Activated effector memory CD4-positive, alpha-beta T cell treated with Interleukin-2 at 50 U/mL for 16 hours (primary cell): ENCODE measurements at regions not wholly inside any gene's neighbourhood (a gene's known extent, or its start where the extent isn't known, plus 50 kb on each side); places are given as distances from the start of the nearest gene placed in this dataset.
"Not testable (repeated sequence)": the region's sequence is repeated elsewhere in the genome, so short reads cannot be mapped to it uniquely, and the experiment has no call there.

ENCODE experiments used
- DNase-seq: peaks from one replicate; pipeline ENCODE4 v3.0.0-alpha.2; 2020

GRCh38 chr10:33032654-33033151 lies 74.7 kb upstream of the ITGB1 start:
- DNase-seq: no peak

GRCh38 chr10:33031815-33032653 lies 74.0 kb upstream of the ITGB1 start:
- DNase-seq: no peak

- no peak for DNase-seq
Observed at GRCh38 chr10:33031171-33031570, 73.1 kb upstream of the ITGB1 start.

- DNase-seq: peak; percentile 33
Observed at GRCh38 chr10:33028515-33028914, 70.5 kb upstream of the ITGB1 start.

- no peak for DNase-seq
Observed at GRCh38 chr10:33027088-33027487, 69.1 kb upstream of the ITGB1 start.

GRCh38 chr10:33026422-33026821 lies 68.4 kb upstream of the ITGB1 start:
- DNase-seq: no peak

GRCh38 chr10:33025910-33026309 lies 67.9 kb upstream of the ITGB1 start:
- no peak for DNase-seq

- no peak for DNase-seq
Observed at GRCh38 chr10:33025039-33025438, 67.0 kb upstream of the ITGB1 start.

- no peak for DNase-seq
Observed at GRCh38 chr10:33022691-33023090, 64.7 kb upstream of the ITGB1 start.

GRCh38 chr10:33022090-33022489 lies 64.1 kb upstream of the ITGB1 start:
- DNase-seq: no peak

GRCh38 chr10:33016988-33017387 lies 59.0 kb upstream of the ITGB1 start:
- no peak for DNase-seq

- no peak for DNase-seq
Observed at GRCh38 chr10:33015761-33016547, 57.9 kb upstream of the ITGB1 start.

- not testable (repeated sequence) for DNase-seq
Observed at GRCh38 chr10:33013331-33013730, 55.3 kb upstream of the ITGB1 start.

- no peak for DNase-seq
Observed at GRCh38 chr10:33012306-33012705, 54.3 kb upstream of the ITGB1 start.

- DNase-seq: peak; percentile 44
Observed at GRCh38 chr10:33010132-33011037, 52.4 kb upstream of the ITGB1 start.

GRCh38 chr10:33009244-33010131 lies 51.5 kb upstream of the ITGB1 start:
- no peak for DNase-seq

GRCh38 chr10:33008499-33009243 lies 50.6 kb upstream of the ITGB1 start:
- DNase-seq: peak; percentile 39

GRCh38 chr10:33007731-33008381 lies 49.8 kb upstream of the ITGB1 start:
- not testable (repeated sequence) for DNase-seq
